C4-2B (cell line): ENCODE measurements at regions not wholly inside any gene's neighbourhood (a gene's known extent, or its start where the extent isn't known, plus 50 kb on each side); places are given as distances from the start of the nearest gene placed in this dataset.

Experiments
- ZFX ChIP-seq: fragments of 450-650 bp; IDR thresholded peaks from 2 replicates; pipeline ENCODE4 v1.6.1; 2017
- TF ChIP-seq, protein P1 (sequence below): fragments of 450-650 bp; conservative IDR thresholded peaks from 2 replicates; pipeline ENCODE4 v1.5.1; 2017; ENCODE audit warnings: mild to moderate bottlenecking

DNA sequence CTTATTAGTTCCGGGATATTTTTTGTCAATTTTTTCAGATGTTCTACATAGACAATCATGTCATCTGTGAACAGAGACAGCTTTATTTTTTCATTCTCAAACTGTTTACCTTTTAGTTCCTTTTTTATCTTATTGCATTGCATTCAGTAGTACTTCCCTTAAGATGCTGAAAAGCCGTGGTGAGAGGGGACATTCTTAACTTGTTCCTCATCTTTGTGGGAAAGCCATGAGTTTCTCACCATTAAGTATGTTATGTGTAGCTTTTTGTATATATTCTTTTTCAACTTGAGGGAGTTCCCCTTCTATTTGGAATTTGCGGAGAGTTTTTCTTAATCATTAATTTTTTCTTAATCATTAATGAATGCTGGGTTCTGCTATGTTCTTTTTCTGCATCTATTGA, 1727.1 kb upstream of the SEL1L start:
- TF ChIP-seq, protein P1, sequence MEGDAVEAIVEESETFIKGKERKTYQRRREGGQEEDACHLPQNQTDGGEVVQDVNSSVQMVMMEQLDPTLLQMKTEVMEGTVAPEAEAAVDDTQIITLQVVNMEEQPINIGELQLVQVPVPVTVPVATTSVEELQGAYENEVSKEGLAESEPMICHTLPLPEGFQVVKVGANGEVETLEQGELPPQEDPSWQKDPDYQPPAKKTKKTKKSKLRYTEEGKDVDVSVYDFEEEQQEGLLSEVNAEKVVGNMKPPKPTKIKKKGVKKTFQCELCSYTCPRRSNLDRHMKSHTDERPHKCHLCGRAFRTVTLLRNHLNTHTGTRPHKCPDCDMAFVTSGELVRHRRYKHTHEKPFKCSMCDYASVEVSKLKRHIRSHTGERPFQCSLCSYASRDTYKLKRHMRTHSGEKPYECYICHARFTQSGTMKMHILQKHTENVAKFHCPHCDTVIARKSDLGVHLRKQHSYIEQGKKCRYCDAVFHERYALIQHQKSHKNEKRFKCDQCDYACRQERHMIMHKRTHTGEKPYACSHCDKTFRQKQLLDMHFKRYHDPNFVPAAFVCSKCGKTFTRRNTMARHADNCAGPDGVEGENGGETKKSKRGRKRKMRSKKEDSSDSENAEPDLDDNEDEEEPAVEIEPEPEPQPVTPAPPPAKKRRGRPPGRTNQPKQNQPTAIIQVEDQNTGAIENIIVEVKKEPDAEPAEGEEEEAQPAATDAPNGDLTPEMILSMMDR: no peak
- no peak for TF ChIP-seq ZFX
